ENCODE measurements at regions not wholly inside any gene's neighbourhood (a gene's known extent, or its start where the extent isn't known, plus 50 kb on each side); places are given as distances from the start of the nearest gene placed in this dataset.

GRCh38 chr17:33816842-33817617 is 438.1 kb upstream of the CCL2 start:
- ChIA-PET POLR2A (no interaction called here), CTCF (no interaction called here)
- Histone ChIP-seq H3K9me3 (no peaks in the 10 kb centered on the region), H3K4me1 (no peaks in the 10 kb centered on the region), H3K27me3 (replicated peaks; ENCODE audit: control insufficient read depth, insufficient read depth, low read length) (no peaks in the 10 kb centered on the region), H3K4me3 (ENCODE audit: low read depth, low read length) (no peak overlapping the region), H3K36me3 (ENCODE audit: control insufficient read depth, insufficient read depth, low read length) (no peaks in the 10 kb centered on the region)
- intact Hi-C loops (cut with micrococcal nuclease; ENCODE audit: unreplicated experiment) = no loop called here
- no peak for TF ChIP-seq CTCF (IDR thresholded peaks at IDR 0.05; ENCODE audit: insufficient read depth in 1 of 2, low read depth in 1 of 2, low read length in 1 of 2, severe bottlenecking in 1 of 2, unreplicated experiment in 1 of 2)
- Mint-ChIP-seq H3K27ac (ENCODE audit: unreplicated experiment) (no peak overlapping the region), H3K4me3 (ENCODE audit: unreplicated experiment) (no peak overlapping the region), H3K36me3 (ENCODE audit: insufficient read depth, unreplicated experiment) (no peaks in the 10 kb centered on the region), H3K4me1 (ENCODE audit: low read depth, unreplicated experiment) (no peaks in the 10 kb centered on the region), H3K9me3 (ENCODE audit: unreplicated experiment) (no peaks in the 10 kb centered on the region), H3K27me3 (ENCODE audit: insufficient read depth, unreplicated experiment) (peaks cover 16% of the 10 kb centered on the region)
- BruUV-seq (replicated peaks) = no TSS peak
- no peak for DNase-seq

- Mint-ChIP-seq H3K9me3 (ENCODE audit: unreplicated experiment) (no peaks in the 10 kb centered on the region), H3K4me1 (ENCODE audit: low read depth, unreplicated experiment) (no peaks in the 10 kb centered on the region), H3K27ac (ENCODE audit: unreplicated experiment) (no peak overlapping the region), H3K36me3 (ENCODE audit: insufficient read depth, unreplicated experiment) (no peaks in the 10 kb centered on the region), H3K4me3 (ENCODE audit: unreplicated experiment) (no peak overlapping the region), H3K27me3 (ENCODE audit: insufficient read depth, unreplicated experiment) (peaks cover 20% of the 10 kb centered on the region)
- Histone ChIP-seq H3K4me1 (no peaks in the 10 kb centered on the region), H3K27me3 (replicated peaks; ENCODE audit: control insufficient read depth, insufficient read depth, low read length) (no peaks in the 10 kb centered on the region), H3K9me3 (no peaks in the 10 kb centered on the region), H3K36me3 (ENCODE audit: control insufficient read depth, insufficient read depth, low read length) (no peaks in the 10 kb centered on the region), H3K4me3 (ENCODE audit: low read depth, low read length) (no peak overlapping the region)
- no peak for DNase-seq
- BruUV-seq (replicated peaks) = no TSS peak
- intact Hi-C loops (cut with micrococcal nuclease; ENCODE audit: unreplicated experiment) = no loop called here
- POLR2A ChIA-PET = no interaction called here
- CTCF ChIA-PET = no interaction called here
- TF ChIP-seq CTCF (IDR thresholded peaks at IDR 0.05; ENCODE audit: insufficient read depth in 1 of 2, low read depth in 1 of 2, low read length in 1 of 2, severe bottlenecking in 1 of 2, unreplicated experiment in 1 of 2) = no peak
These were observed 435.5 kb upstream of the CCL2 start for GRCh38 chr17:33819539-33819938.

DNA sequence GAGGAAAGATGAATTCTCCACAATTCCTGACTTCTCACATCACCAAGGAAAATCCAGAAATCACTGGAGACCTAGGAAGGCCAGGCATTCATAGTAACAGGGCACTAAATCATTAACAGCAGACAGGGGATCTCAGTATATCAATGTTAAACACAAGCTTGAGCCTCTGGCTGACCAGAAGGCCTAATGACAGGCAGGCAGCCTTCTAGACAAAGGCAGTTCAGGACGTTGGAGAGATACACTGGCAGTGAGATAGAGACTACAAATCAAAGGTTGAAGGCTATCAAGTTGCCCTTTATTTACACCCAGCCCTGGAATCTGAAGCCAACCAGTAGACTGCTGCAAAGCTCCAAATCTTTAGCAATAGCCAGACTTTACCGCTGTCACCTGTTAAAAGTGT is 422.8 kb upstream of the CCL2 start:
- no peaks in the 10 kb centered on the region; the same call in 1 of the 2 replicates for H3K27me3 ChIP-seq (replicated peaks; ENCODE audit: control insufficient read depth, insufficient read depth, low read length)
- intact Hi-C loops (cut with micrococcal nuclease; ENCODE audit: unreplicated experiment) = no loop called here
- ChIA-PET CTCF (no interaction called here), POLR2A (no interaction called here)
- Mint-ChIP-seq H3K4me3 (ENCODE audit: unreplicated experiment) (no peak overlapping the region), H3K27ac (ENCODE audit: unreplicated experiment) (no peak overlapping the region), H3K4me1 (ENCODE audit: low read depth, unreplicated experiment) (no peaks in the 10 kb centered on the region), H3K9me3 (ENCODE audit: unreplicated experiment) (no peaks in the 10 kb centered on the region), H3K27me3 (ENCODE audit: insufficient read depth, unreplicated experiment) (peaks cover 12% of the 10 kb centered on the region), H3K36me3 (ENCODE audit: insufficient read depth, unreplicated experiment) (no peaks in the 10 kb centered on the region)
- H3K4me3 ChIP-seq (ENCODE audit: low read depth, low read length) = no peak overlapping the region
- BruUV-seq (replicated peaks) = no TSS peak
- peak in 1 of 2 experiments; percentile 21 for DNase-seq
- no peaks in the 10 kb centered on the region for H3K36me3 ChIP-seq (ENCODE audit: control insufficient read depth, insufficient read depth, low read length)
- no peak for TF ChIP-seq CTCF (IDR thresholded peaks at IDR 0.05; ENCODE audit: insufficient read depth in 1 of 2, low read depth in 1 of 2, low read length in 1 of 2, severe bottlenecking in 1 of 2, unreplicated experiment in 1 of 2)
- H3K9me3 ChIP-seq = no peaks in the 10 kb centered on the region
- no peaks in the 10 kb centered on the region for H3K4me1 ChIP-seq
